HuH-7.5 (cell line): ENCODE measurements at regions not wholly inside any gene's neighbourhood (a gene's known extent, or its start where the extent isn't known, plus 50 kb on each side); places are given as distances from the start of the nearest gene placed in this dataset.

Experiments
- DNase-seq: peaks from one replicate; pipeline ENCODE4 v3.0.0; 2011; ENCODE audit warnings: low spot score

- DNase-seq = no peak
Measured at GRCh38 chr4:8796096-8796495, 75.5 kb downstream of the HMX1 start.

- no peak for DNase-seq
Measured at GRCh38 chr4:8795140-8795539, 76.5 kb downstream of the HMX1 start.

- no peak for DNase-seq
Measured at GRCh38 chr4:8794491-8794890, 77.1 kb downstream of the HMX1 start.

GRCh38 chr4:8793571-8794160 is 78.0 kb downstream of the HMX1 start:
- DNase-seq = no peak

GRCh38 chr4:8792491-8792890 is 79.1 kb downstream of the HMX1 start:
- no peak for DNase-seq

GRCh38 chr4:8791609-8792008 is 80.0 kb downstream of the HMX1 start:
- DNase-seq = no peak

- no peak for DNase-seq
Measured at GRCh38 chr4:8790749-8791148, 80.9 kb downstream of the HMX1 start.

GRCh38 chr4:8788174-8788573 is 83.5 kb downstream of the HMX1 start:
- DNase-seq = no peak

GRCh38 chr4:8786166-8786565 is 85.5 kb downstream of the HMX1 start:
- no peak for DNase-seq

- no peak for DNase-seq
Measured at GRCh38 chr4:8785656-8786142, 85.9 kb downstream of the HMX1 start.

GRCh38 chr4:8783736-8784135 is 87.9 kb downstream of the HMX1 start:
- DNase-seq = no peak

GRCh38 chr4:8782135-8782534 is 89.5 kb downstream of the HMX1 start:
- DNase-seq = no peak

- DNase-seq = no peak
Measured at GRCh38 chr4:8781641-8782040, 90.0 kb downstream of the HMX1 start.

- DNase-seq = no peak
Measured at GRCh38 chr4:8780596-8781368, 90.9 kb downstream of the HMX1 start.

- no peak for DNase-seq
Measured at GRCh38 chr4:8780086-8780485, 91.6 kb downstream of the HMX1 start.

- DNase-seq = no peak
Measured at GRCh38 chr4:8779490-8779932, 92.1 kb downstream of the HMX1 start.

GRCh38 chr4:8778760-8779159 is 92.9 kb downstream of the HMX1 start:
- DNase-seq = no peak

GRCh38 chr4:8778291-8778690 is 93.3 kb downstream of the HMX1 start:
- no peak for DNase-seq

- DNase-seq = no peak
Measured at GRCh38 chr4:8777320-8778196, 94.1 kb downstream of the HMX1 start.

GRCh38 chr4:8776366-8776765 is 95.3 kb downstream of the HMX1 start:
- no peak for DNase-seq

- no peak for DNase-seq
Measured at GRCh38 chr4:8775751-8776355, 95.8 kb downstream of the HMX1 start.

GRCh38 chr4:8775121-8775520 is 96.5 kb downstream of the HMX1 start:
- no peak for DNase-seq
